Lung (tissue), 11 donors: ENCODE measurements at regions not wholly inside any gene's neighbourhood (a gene's known extent, or its start where the extent isn't known, plus 50 kb on each side); places are given as distances from the start of the nearest gene placed in this dataset.
A peak's percentile ranks its signal among the peaks of the same experiment; 100 is the strongest.

Experiments
- ATAC-seq: fragments of 200-7000 bp; cut with Tn5 transposase; one replicate; pipeline ENCODE4 v1.9.1; 2020; ENCODE audit warnings: moderate number of reproducible peaks; ENCODE audit not compliant: insufficient read depth, low FRiP score
- DNase-seq, 3 donors: peaks; one replicate each; pipeline ENCODE4 v3.0.0-alpha.2; 2013 to 2017
- H3K27ac ChIP-seq, 2 donors: one replicate each; pipeline ENCODE4 v1.5.1; 2013; ENCODE audit warnings: mild to moderate bottlenecking in 2 of 2, moderate library complexity in 2 of 2, control low read depth in 1 of 2, inconsistent platforms in 1 of 2, low read depth in 1 of 2, low read length in 1 of 2
- H3K27me3 ChIP-seq, 3 donors: one replicate each; pipeline ENCODE4 v1.5.1; 2013; ENCODE audit warnings: low read length in 2 of 3; ENCODE audit not compliant: control insufficient read depth in 3 of 3, insufficient read depth in 3 of 3
- H3K36me3 ChIP-seq, 4 donors: one replicate each; pipeline ENCODE4 v1.5.1; 2013; ENCODE audit warnings: low read length in 4 of 4, mild to moderate bottlenecking in 1 of 4, moderate library complexity in 1 of 4; ENCODE audit not compliant: control insufficient read depth in 4 of 4, insufficient read depth in 4 of 4
- H3K4me1 ChIP-seq, 5 donors: one replicate each; pipeline ENCODE4 v1.5.1; 2013; ENCODE audit warnings: low read length in 5 of 5, mild to moderate bottlenecking in 2 of 5, moderate library complexity in 1 of 5; ENCODE audit not compliant: control insufficient read depth in 5 of 5, insufficient read depth in 5 of 5
- H3K4me3 ChIP-seq: one replicate; pipeline ENCODE4 v1.5.1; 2013; ENCODE audit warnings: mild to moderate bottlenecking, control low read depth, moderate library complexity
- H3K9ac ChIP-seq, 2 donors: one replicate each; pipeline ENCODE4 v1.5.1; 2013; ENCODE audit warnings: low read length in 2 of 2, control low read depth in 1 of 2; ENCODE audit not compliant: insufficient read depth in 1 of 2
- H3K9me3 ChIP-seq, 4 donors: one replicate each; pipeline ENCODE4 v1.5.1; 2013; ENCODE audit warnings: low read length in 3 of 4, mild to moderate bottlenecking in 1 of 4, moderate library complexity in 1 of 4; ENCODE audit not compliant: control insufficient read depth in 4 of 4, insufficient read depth in 3 of 4
- CTCF ChIP-seq: IDR thresholded peaks from 2 replicates; pipeline ENCODE4 v1.5.1; 2012; ENCODE audit warnings: mild to moderate bottlenecking; ENCODE audit errors: control extremely low read depth, extremely low read depth
- WGBS, 2 donors: extraction: QIAGEN DNeasy Blood & Tissue Kit; methylation state at CpG; one replicate each; pipeline ENCODE4 v1.1.7; 2013; 5-methylcytosine and 5-hydroxymethylcytosine counted together
- donor health status: control.
- donor health status: control.
- donor health status: Bipolar disorder and iron deficiency.
- donor health status: healthy.
- donor health status: DM: yes; HTN: yes; CAD: no.

GRCh38 chr7:52635021-52635420 is 400.4 kb upstream of the POM121L12 start:
- Histone ChIP-seq H3K4me1 (no peaks in the 10 kb centered on the region), H3K9me3 (peaks cover 0 to 3% (median 0%) of the 10 kb centered on the region in 4 donors), H3K27me3 (no peaks in the 10 kb centered on the region), H3K4me3 (no peak overlapping the region), H3K36me3 (no peaks in the 10 kb centered on the region), H3K27ac (no peak overlapping the region), H3K9ac (no peak overlapping the region)
- TF ChIP-seq CTCF, result no peak
- peak in 1 of 3 donors; percentile 1 for DNase-seq
- no peak for ATAC-seq
- 68 to 69% methylated on average over 3 of the region's 3 CpGs for WGBS, 2 donors

- TF ChIP-seq CTCF, result no peak
- H3K36me3 ChIP-seq, result no peaks in the 10 kb centered on the region
- WGBS, 2 donors, result 90 to 91% methylated on average over 1 of the region's 1 CpG
- H3K4me3 ChIP-seq, result no peak overlapping the region
- H3K9ac ChIP-seq, result no peak overlapping the region
- no peaks in the 10 kb centered on the region for H3K9me3 ChIP-seq
- no peak for DNase-seq
- no peak overlapping the region for H3K27ac ChIP-seq
- H3K4me1 ChIP-seq, result no peaks in the 10 kb centered on the region
- ATAC-seq, result no peak
- no peaks in the 10 kb centered on the region for H3K27me3 ChIP-seq
Observed at GRCh38 chr7:52620849-52621248, 414.6 kb upstream of the POM121L12 start.

- Histone ChIP-seq H3K4me1 (no peaks in the 10 kb centered on the region), H3K4me3 (no peak overlapping the region), H3K36me3 (no peaks in the 10 kb centered on the region), H3K27me3 (no peaks in the 10 kb centered on the region), H3K27ac (no peak overlapping the region), H3K9ac (no peak overlapping the region), H3K9me3 (no peaks in the 10 kb centered on the region)
- ATAC-seq (no peak), DNase-seq (no peak)
- no peak for TF ChIP-seq CTCF
- WGBS, 2 donors, result 91 to 92% methylated on average over 2 of the region's 2 CpGs
Observed at GRCh38 chr7:52616552-52616951, 418.9 kb upstream of the POM121L12 start.

- Histone ChIP-seq H3K9me3 (no peaks in the 10 kb centered on the region), H3K27me3 (no peaks in the 10 kb centered on the region), H3K9ac (no peak overlapping the region), H3K4me1 (no peaks in the 10 kb centered on the region), H3K27ac (no peak overlapping the region), H3K4me3 (no peak overlapping the region), H3K36me3 (no peaks in the 10 kb centered on the region)
- WGBS, 2 donors, result 77 to 79% methylated on average over 2 of the region's 2 CpGs
- peak in 1 of 3 donors; percentile 17 for DNase-seq
- no peak for ATAC-seq
- no peak for TF ChIP-seq CTCF
Observed at GRCh38 chr7:52615021-52615695, 420.3 kb upstream of the POM121L12 start.
